HCT116 (cell line): ENCODE measurements at regions not wholly inside any gene's neighbourhood (a gene's known extent, or its start where the extent isn't known, plus 50 kb on each side); places are given as distances from the start of the nearest gene placed in this dataset.

ENCODE experiments used
- ATAC-seq: fragments of 200-7000 bp; cut with Tn5 transposase; 2 replicates; pipeline ENCODE4 v1.9.1; 2020; ENCODE audit warnings: mild to moderate bottlenecking, moderate library complexity
- BruUV-seq: library from RNA; stranded (reverse); fragments of 400-500 nt; replicated peaks from 2 replicates; lab custom pipeline; 2021; lab: Mats Ljungman, UMichigan
- CTCF ChIA-PET: fragments of 300-600 bp; sonication (Branson Sonifier 250); formaldehyde crosslinking; loops from one replicate; lab custom pipeline; 2021; ENCODE audit warnings: antibody characterized with exemption; lab: Charles Lee
- POLR2A ChIA-PET: fragments of 300-600, 350-600 bp; sonication (Branson Sonifier 250); formaldehyde crosslinking; loops from one replicate; lab custom pipeline; 2021; ENCODE audit warnings: antibody characterized with exemption; lab: Charles Lee
- RAD21 ChIA-PET, 2 experiments: fragments of 300-600 bp; sonication (Branson Sonifier 250); formaldehyde crosslinking; loops; one replicate each; lab custom pipeline; 2023; ENCODE audit warnings: low total read pairs in 2 of 2; ENCODE audit not compliant: uncharacterized antibody in 2 of 2, unreplicated experiment in 2 of 2, low non-redundant PET in 1 of 2; lab: Charles Lee
- DNase-seq: peaks from one replicate; pipeline ENCODE4 v3.0.0-alpha.2; 2010; ENCODE audit warnings: low read depth, low spot score
- H2AFZ ChIP-seq: fragments of 200-600 bp; shearing (Covaris generic), sonication (generic); 2 replicates; pipeline ENCODE4 v1.6.1; 2017; ENCODE audit warnings: low read depth, mixed run types, mixed read lengths, antibody characterized with exemption, low read length; ENCODE audit not compliant: poor library complexity, severe bottlenecking
- H3K27ac ChIP-seq: 2 replicates; pipeline ENCODE4 v1.5.1; 2012; ENCODE audit warnings: low read depth, low read length
- H3K27me3 ChIP-seq: fragments of 200-600 bp; sonication (generic); 2 replicates; pipeline ENCODE4 v1.6.1; 2016; ENCODE audit warnings: mixed run types, low read length, mixed read lengths; ENCODE audit not compliant: insufficient read depth
- H3K36me3 ChIP-seq, 2 experiments: fragments of 200-500 bp in 1 of 2; fragments of 200-600 bp in 1 of 2; sonication (Bioruptor generic) in 1 of 2; sonication (generic) in 1 of 2; 2 replicates each; pipeline versions ENCODE4 v1.5.1 to v1.6.1; 2014 to 2016; ENCODE audit warnings: low read length in 2 of 2, inconsistent platforms in 1 of 2, mixed read lengths in 1 of 2, mixed run types in 1 of 2; ENCODE audit not compliant: insufficient read depth in 2 of 2, control insufficient read depth in 1 of 2
- H3K4me1 ChIP-seq, 2 experiments: fragments of 200-600 bp in 1 of 2; sonication (generic) in 1 of 2; 2 replicates each; pipeline versions ENCODE4 v1.5.1 to v1.6.1; 2012 to 2017; ENCODE audit warnings: low read length in 2 of 2, inconsistent platforms in 1 of 2, mild to moderate bottlenecking in 1 of 2, mixed read lengths in 1 of 2, mixed run types in 1 of 2, moderate library complexity in 1 of 2; ENCODE audit not compliant: insufficient read depth in 2 of 2, control insufficient read depth in 1 of 2
- H3K4me2 ChIP-seq: fragments of 200-600 bp; sonication (generic); 2 replicates; pipeline ENCODE4 v1.6.1; 2017; ENCODE audit warnings: mixed run types, low read length, mixed read lengths
- H3K4me3 ChIP-seq, 2 experiments: fragments of 200-600 bp in 1 of 2; sonication (generic) in 1 of 2; replicated peaks in 1 of 2; 2 replicates each; pipeline ENCODE4 v1.5.1; 2011 to 2016; ENCODE audit warnings: low read length in 2 of 2, control low read depth in 1 of 2, low read depth in 1 of 2, mild to moderate bottlenecking in 1 of 2, mixed read lengths in 1 of 2, mixed run types in 1 of 2
- H3K79me2 ChIP-seq: fragments of 200-600 bp; sonication (generic); 2 replicates; pipeline ENCODE4 v1.6.1; 2017; ENCODE audit warnings: mild to moderate bottlenecking, mixed run types, low read length, moderate library complexity, mixed read lengths; ENCODE audit not compliant: insufficient read depth
- H3K9ac ChIP-seq: fragments of 200-600 bp; sonication (generic); 2 replicates; pipeline ENCODE4 v1.6.1; 2016; ENCODE audit warnings: low read length, mixed read lengths
- H3K9me2 ChIP-seq: fragments of 200-600 bp; sonication (generic), shearing (Covaris generic); 2 replicates; pipeline ENCODE4 v1.6.1; 2017; ENCODE audit warnings: mixed run types, mild to moderate bottlenecking, moderate library complexity; ENCODE audit not compliant: insufficient read depth
- H3K9me3 ChIP-seq, 2 experiments: fragments of 200-500 bp in 1 of 2; fragments of 200-600 bp in 1 of 2; sonication (Bioruptor generic) in 1 of 2; sonication (generic) in 1 of 2; 2 replicates each; pipeline ENCODE4 v1.6.1; 2014 to 2017; ENCODE audit warnings: low read length in 2 of 2, mixed read lengths in 2 of 2, inconsistent platforms in 1 of 2, low read depth in 1 of 2, mild to moderate bottlenecking in 1 of 2, mixed run types in 1 of 2, moderate library complexity in 1 of 2; ENCODE audit not compliant: control insufficient read depth in 1 of 2, insufficient read depth in 1 of 2
- H4K20me1 ChIP-seq: fragments of 200-600 bp; sonication (generic), shearing (Covaris generic); 2 replicates; pipeline ENCODE4 v1.6.1; 2017; ENCODE audit warnings: mixed run types, mild to moderate bottlenecking, moderate library complexity; ENCODE audit not compliant: insufficient read depth
- ATF3 ChIP-seq: IDR thresholded peaks from 2 replicates; pipeline ENCODE4 v1.6.1; 2012
- JUND ChIP-seq: IDR thresholded peaks from 2 replicates; pipeline ENCODE4 v1.6.1; 2012
- SRF ChIP-seq: IDR thresholded peaks from 2 replicates; pipeline ENCODE4 v1.6.1; 2012; ENCODE audit warnings: low read depth
- TCF7L2 ChIP-seq: IDR thresholded peaks from 2 replicates; pipeline ENCODE4 v1.7.0; 2011; ENCODE audit warnings: borderline replicate concordance, inconsistent platforms; ENCODE audit not compliant: insufficient read depth, insufficient read length; ENCODE audit errors: extremely low read depth
- ZFX ChIP-seq: fragments of 450-650 bp; IDR thresholded peaks from 2 replicates; pipeline ENCODE4 v1.6.1; 2017
- intact Hi-C: fragments of 100-400 bp; cut with micrococcal nuclease; formaldehyde crosslinking; loops from 2 replicates; pipeline ENCODE4 v1.10.0; 2022
- TF ChIP-seq, protein P1 (sequence below): IDR thresholded peaks from 2 replicates; pipeline ENCODE4 v1.6.1; 2012

- Histone ChIP-seq H3K4me2 (no peak overlapping the region), H3K36me3 (no peaks in the 10 kb centered on the region), H3K9me2 (no peaks in the 10 kb centered on the region), H3K27me3 (no peaks in the 10 kb centered on the region), H2AFZ (no peak overlapping the region), H3K9ac (no peak overlapping the region), H4K20me1 (no peaks in the 10 kb centered on the region), H3K79me2 (no peaks in the 10 kb centered on the region), H3K4me3 (no peak overlapping the region), H3K4me1 (no peaks in the 10 kb centered on the region), H3K9me3 (no peaks in the 10 kb centered on the region), H3K27ac (no peak overlapping the region)
- intact Hi-C loops: no loop called here
- CTCF ChIA-PET: no interaction called here
- POLR2A ChIA-PET: no interaction called here
- ATAC-seq: no peak
- RAD21 ChIA-PET: no interaction called here
- TF ChIP-seq ATF3: no peak
- no peak for TF ChIP-seq JUND
- TF ChIP-seq, protein P1, sequence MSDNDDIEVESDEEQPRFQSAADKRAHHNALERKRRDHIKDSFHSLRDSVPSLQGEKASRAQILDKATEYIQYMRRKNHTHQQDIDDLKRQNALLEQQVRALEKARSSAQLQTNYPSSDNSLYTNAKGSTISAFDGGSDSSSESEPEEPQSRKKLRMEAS: no peak
- no peak for TF ChIP-seq ZFX
- no peak for TF ChIP-seq SRF
- no peak for DNase-seq
- BruUV-seq: no TSS peak
These were observed 473.4 kb downstream of the AACS start for GRCh38 chr12:125538401-125539199.

DNA sequence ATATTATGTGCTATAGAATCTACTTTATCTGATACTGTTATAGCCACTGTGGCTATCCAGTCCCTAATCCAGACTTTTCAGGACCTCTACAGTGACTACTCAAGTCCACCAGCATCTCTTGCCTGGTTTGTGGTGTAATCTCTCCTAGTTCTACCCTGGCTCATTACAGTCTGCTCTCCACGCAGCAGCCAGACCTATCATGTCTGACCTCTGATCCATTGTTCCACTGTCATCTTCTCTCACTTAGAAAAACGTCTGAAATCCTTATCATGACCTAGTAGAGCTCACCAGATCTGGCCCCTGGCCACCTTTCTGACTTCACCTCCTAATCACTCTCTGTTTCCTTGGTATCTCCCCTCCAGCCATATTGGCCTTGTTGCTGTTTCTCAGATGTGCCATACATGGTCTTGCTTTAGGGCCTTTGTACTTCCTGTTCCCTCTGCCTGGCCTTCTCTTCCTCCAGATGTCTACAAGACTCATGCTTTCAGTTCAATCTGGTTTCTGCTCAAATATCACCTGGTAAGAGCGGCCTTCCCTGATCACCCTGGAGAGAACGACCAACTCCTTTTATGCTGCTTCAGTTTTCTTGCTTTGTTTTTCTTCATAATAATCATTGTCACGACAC lies 475.5 kb downstream of the AACS start:
- Histone ChIP-seq H3K27me3 (no peaks in the 10 kb centered on the region), H3K9me3 (no peaks in the 10 kb centered on the region), H3K36me3 (no peaks in the 10 kb centered on the region), H3K9me2 (no peaks in the 10 kb centered on the region), H2AFZ (no peak overlapping the region), H3K27ac (no peak overlapping the region), H3K4me3 (no peak overlapping the region), H3K9ac (no peak overlapping the region), H4K20me1 (no peaks in the 10 kb centered on the region), H3K4me2 (no peak overlapping the region), H3K4me1 (no peaks in the 10 kb centered on the region), H3K79me2 (no peaks in the 10 kb centered on the region)
- intact Hi-C loops: no loop called here
- POLR2A ChIA-PET: no interaction called here
- BruUV-seq: no TSS peak
- ATAC-seq: no peak
- TF ChIP-seq TCF7L2: no peak
- no peak for DNase-seq
- CTCF ChIA-PET: no interaction called here
- RAD21 ChIA-PET: no interaction called here
